OCI-LY3 (cell line): ENCODE measurements at regions not wholly inside any gene's neighbourhood (a gene's known extent, or its start where the extent isn't known, plus 50 kb on each side); places are given as distances from the start of the nearest gene placed in this dataset.

Experiments
- CTCF ChIP-seq: fragments of 200-600, 300-600 bp; sonication (generic); IDR thresholded peaks from 2 replicates; pipeline ENCODE4 v1.5.1; 2014; ENCODE audit warnings: antibody characterized with exemption, low read length, low read depth
- EZH2phosphoT487 ChIP-seq: fragments of 200-600 bp; shearing (Covaris generic); IDR thresholded peaks from 2 replicates; pipeline ENCODE4 v1.6.1; 2018; ENCODE audit warnings: antibody characterized with exemption, mixed run types, low read depth

GRCh38 chr7:121516821-121517220, 120.7 kb upstream of the FAM3C start:
- no peak for TF ChIP-seq CTCF
- TF ChIP-seq EZH2phosphoT487 = no peak
